ENCODE measurements at regions not wholly inside any gene's neighbourhood (a gene's known extent, or its start where the extent isn't known, plus 50 kb on each side); places are given as distances from the start of the nearest gene placed in this dataset.

GRCh38 chr9:102482776-102483175 is 512.4 kb upstream of the CYLC2 start:
- Histone ChIP-seq H3K18ac (ENCODE audit: extremely low read depth, low read length) (no peak overlapping the region), H3K14ac (ENCODE audit: insufficient read length) (no peak overlapping the region), H3K4me3 (ENCODE audit: extremely low read depth in 1 of 4, insufficient read depth in 2 of 4, low read depth in 3 of 4, low read length in 4 of 4) (no peak overlapping the region), H4K91ac (replicated peaks; ENCODE audit: insufficient read length, low read length) (no peak overlapping the region), H4K5ac (ENCODE audit: insufficient read length, low read depth, low read length) (no peak overlapping the region), H3K27ac (ENCODE audit: low read depth, low read length) (no peak overlapping the region), H3K9me3 (ENCODE audit: insufficient read depth in 2 of 2, low read depth in 1 of 2, low read length in 1 of 2) (peaks cover 0 to 3% of the 10 kb centered on the region in 2 experiments; a peak in 1 of 4 replicates), H3K79me1 (ENCODE audit: low read depth, low read length) (no peaks in the 10 kb centered on the region), H3K23ac (ENCODE audit: insufficient read length) (no peak overlapping the region), H2BK5ac (ENCODE audit: low read depth, low read length) (no peak overlapping the region), H3K4me1 (replicated peaks in 1 of 4; ENCODE audit: control insufficient read depth in 3 of 4, insufficient read depth in 4 of 4, low read length in 3 of 4) (no peaks in the 10 kb centered on the region), H3K79me2 (ENCODE audit: control insufficient read depth in 1 of 2, insufficient read depth in 2 of 2, low read length in 2 of 2) (no peaks in the 10 kb centered on the region), H2BK15ac (ENCODE audit: low read length) (no peak overlapping the region), H3K9ac (replicated peaks in 1 of 4; ENCODE audit: extremely low read depth in 1 of 4, low read depth in 3 of 4, low read length in 3 of 4) (no peak overlapping the region), H4K20me1 (replicated peaks in 1 of 2; ENCODE audit: control insufficient read depth in 1 of 2, insufficient read depth in 2 of 2, low read length in 2 of 2) (no peaks in the 10 kb centered on the region), H3K23me2 (ENCODE audit: low read depth, low read length) (no peaks in the 10 kb centered on the region), H3K27me3 (replicated peaks in 1 of 4; ENCODE audit: control insufficient read depth in 3 of 4, extremely low read depth in 1 of 4, insufficient read depth in 3 of 4, low read length in 3 of 4) (no peaks in the 10 kb centered on the region), H2BK12ac (ENCODE audit: low read depth, low read length) (no peak overlapping the region), H2BK120ac (replicated peaks; ENCODE audit: low read depth, low read length) (no peak overlapping the region), H4K8ac (ENCODE audit: extremely low read depth, insufficient read depth, low read length) (no peak overlapping the region), H2AK5ac (ENCODE audit: low read depth, low read length) (no peak overlapping the region), H3K4me2 (ENCODE audit: insufficient read depth in 1 of 2, low read depth in 2 of 2, low read length in 2 of 2) (no peak overlapping the region), H3K36me3 (ENCODE audit: control insufficient read depth in 2 of 4, insufficient read depth in 4 of 4, low read length in 3 of 4) (no peaks in the 10 kb centered on the region), H2AFZ (ENCODE audit: low read length) (no peak overlapping the region), H3K56ac (replicated peaks; ENCODE audit: insufficient read length, low read depth, low read length) (no peak overlapping the region), H2BK20ac (ENCODE audit: low read length) (no peak overlapping the region), H3K4ac (replicated peaks; ENCODE audit: insufficient read length, low read depth, low read length) (no peak overlapping the region)
- ChIA-PET POLR2A (ENCODE audit: partially characterized antibody) (no interaction called here), CTCF (ENCODE audit: partially characterized antibody) (no interaction called here)
- FAIRE-seq: no peak
- no peak for DNase-seq (ENCODE audit: low read depth in 1 of 2, low spot score in 2 of 2)
- 92% methylated on average over 1 of the region's 1 CpG; no CpG with 5 or more reads in 1 of the 2 experiments for WGBS, 2 experiments (ENCODE audit: extremely low coverage in 1 of 2, insufficient coverage in 1 of 2, insufficient read length in 1 of 2, insufficient replicate concordance in 2 of 2, low coverage in 1 of 2, low lambda C conversion rate in 2 of 2, missing lambda C conversion rate in 1 of 2)
- TF ChIP-seq RFX5 (IDR thresholded peaks at IDR 0.05; ENCODE audit: borderline replicate concordance, low read depth, low read length): no peak
- no peak for TF ChIP-seq TAF7 (optimal IDR thresholded peaks at IDR 0.05; ENCODE audit: borderline replicate concordance, low read depth, low read length)
- no peak for TF ChIP-seq SP4 (IDR thresholded peaks at IDR 0.05; ENCODE audit: low read length)
- TF ChIP-seq ASH2L (IDR thresholded peaks at IDR 0.05; ENCODE audit: low read length): no peak

Measured in H1 (cell line).